ENCODE measurements at regions not wholly inside any gene's neighbourhood (a gene's known extent, or its start where the extent isn't known, plus 50 kb on each side); places are given as distances from the start of the nearest gene placed in this dataset.

DNA sequence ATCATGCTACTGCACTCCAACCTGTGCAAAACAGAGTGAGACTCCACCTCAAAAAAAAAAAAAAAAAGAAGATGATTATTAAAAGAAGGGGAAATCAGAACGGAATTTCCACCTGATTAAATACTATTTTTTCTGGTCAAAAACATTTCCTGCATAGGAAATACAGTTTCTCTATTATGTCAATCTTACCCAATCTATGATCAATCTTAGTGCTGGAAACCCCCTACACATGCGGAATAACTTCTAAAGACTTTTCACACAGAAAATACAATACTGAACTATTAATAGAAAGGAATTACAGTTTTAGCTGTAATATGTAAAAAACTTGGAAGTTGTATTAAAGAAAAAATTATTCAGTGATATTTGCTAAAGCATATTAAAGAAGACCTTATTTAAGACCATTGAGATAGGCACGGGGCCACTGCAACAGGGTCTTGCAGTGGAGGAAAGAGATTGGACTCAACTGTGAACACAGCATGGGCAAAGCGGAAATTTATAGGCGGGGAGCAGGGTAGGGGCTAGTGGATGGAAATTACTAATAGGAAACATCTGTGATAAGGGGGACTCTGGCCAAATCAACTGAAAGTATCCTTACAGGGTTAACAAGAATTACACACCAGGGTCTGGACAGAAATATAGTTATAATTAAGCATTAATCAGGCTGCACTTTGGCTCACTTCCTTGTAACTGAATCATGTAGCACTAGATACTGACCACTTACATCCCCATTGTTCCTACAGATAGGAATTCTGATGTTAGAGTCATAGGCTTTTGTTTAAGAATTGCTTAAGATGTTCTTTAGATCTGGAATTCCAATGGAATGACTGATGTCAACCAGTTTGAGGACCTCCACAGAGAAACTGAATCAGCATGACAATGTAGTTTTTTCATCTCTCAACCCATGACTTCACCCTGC is 411.5 kb upstream of the DDI1 start:
- no peak overlapping the region for H3K4me3 Mint-ChIP-seq
- WGBS (ENCODE audit: insufficient coverage): 50% methylated on average over 2 of the region's 5 CpGs
- ATAC-seq (replicated peaks in 1 of 4): no peak

DNA sequence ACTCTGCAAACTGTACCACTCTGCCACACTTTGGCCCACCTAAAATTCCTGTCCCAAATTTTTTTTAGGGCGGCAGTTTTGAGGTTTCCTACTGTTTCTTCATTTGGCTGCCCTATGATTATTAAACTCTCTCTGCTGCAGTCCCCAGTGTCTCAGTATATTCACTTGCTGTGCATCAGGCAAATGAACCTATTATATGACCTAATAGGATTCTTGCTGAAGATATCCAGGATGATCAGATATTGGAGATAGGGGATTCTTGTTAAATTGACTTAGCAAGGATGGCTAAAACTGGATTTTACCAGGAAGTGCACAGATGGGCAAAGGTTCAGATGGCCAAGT is 410.8 kb upstream of the DDI1 start:
- no peak overlapping the region for H3K4me3 Mint-ChIP-seq
- H3K27me3 ChIP-seq (replicated peaks in 1 of 2; ENCODE audit: control insufficient read depth in 2 of 2, extremely low read depth in 1 of 2, insufficient read depth in 2 of 2, low read length in 1 of 2): no peaks in the 10 kb centered on the region
- 0% methylated on average over 1 of the region's 1 CpG for WGBS (ENCODE audit: insufficient coverage)
- CTCF ChIA-PET: no interaction called here
- no peaks in the 10 kb centered on the region for H3K4me1 ChIP-seq (ENCODE audit: control insufficient read depth in 1 of 2, extremely low read depth in 1 of 2, insufficient read depth in 2 of 2, low read length in 2 of 2)
- POLR2A ChIA-PET: no interaction called here
- H3K4me3 ChIP-seq (ENCODE audit: control insufficient read depth in 1 of 2, extremely low read depth in 1 of 2, low read length in 1 of 2): no peak overlapping the region
- DNase-seq: no peak
- no peaks in the 10 kb centered on the region for H3K36me3 ChIP-seq (ENCODE audit: control insufficient read depth in 2 of 2, extremely low read depth in 1 of 2, insufficient read depth in 1 of 2, low read length in 1 of 2)
- no peak overlapping the region for H3K27ac Mint-ChIP-seq
- H3K9me3 ChIP-seq: no peaks in the 10 kb centered on the region
- no peaks in the 10 kb centered on the region for H3K36me3 Mint-ChIP-seq
- ATAC-seq (replicated peaks in 1 of 4): no peak
- peaks cover 0 to 15% of the 10 kb centered on the region in 2 donors for H3K27me3 Mint-ChIP-seq
- no peak overlapping the region for H3K27ac ChIP-seq (ENCODE audit: low read length)
- no peaks in the 10 kb centered on the region for H3K4me1 Mint-ChIP-seq
- H3K9me3 Mint-ChIP-seq: no peaks in the 10 kb centered on the region

More for the DNA sequence above, 411.5 kb upstream of the DDI1 start:
- Histone ChIP-seq H3K4me3 (ENCODE audit: control insufficient read depth in 1 of 2, extremely low read depth in 1 of 2, low read length in 1 of 2) (no peak overlapping the region), H3K27me3 (replicated peaks in 1 of 2; ENCODE audit: control insufficient read depth in 2 of 2, extremely low read depth in 1 of 2, insufficient read depth in 2 of 2, low read length in 1 of 2) (no peaks in the 10 kb centered on the region), H3K36me3 (ENCODE audit: control insufficient read depth in 2 of 2, extremely low read depth in 1 of 2, insufficient read depth in 1 of 2, low read length in 1 of 2) (no peaks in the 10 kb centered on the region), H3K27ac (ENCODE audit: low read length) (no peak overlapping the region), H3K9me3 (no peaks in the 10 kb centered on the region), H3K4me1 (ENCODE audit: control insufficient read depth in 1 of 2, extremely low read depth in 1 of 2, insufficient read depth in 2 of 2, low read length in 2 of 2) (no peaks in the 10 kb centered on the region)
- POLR2A ChIA-PET: no interaction called here
- no peak for DNase-seq
- Mint-ChIP-seq H3K4me1 (no peaks in the 10 kb centered on the region), H3K27ac (no peak overlapping the region), H3K36me3 (no peaks in the 10 kb centered on the region), H3K27me3 (peaks cover 0 to 15% of the 10 kb centered on the region in 2 donors), H3K9me3 (no peaks in the 10 kb centered on the region)
- CTCF ChIA-PET: no interaction called here

DNA sequence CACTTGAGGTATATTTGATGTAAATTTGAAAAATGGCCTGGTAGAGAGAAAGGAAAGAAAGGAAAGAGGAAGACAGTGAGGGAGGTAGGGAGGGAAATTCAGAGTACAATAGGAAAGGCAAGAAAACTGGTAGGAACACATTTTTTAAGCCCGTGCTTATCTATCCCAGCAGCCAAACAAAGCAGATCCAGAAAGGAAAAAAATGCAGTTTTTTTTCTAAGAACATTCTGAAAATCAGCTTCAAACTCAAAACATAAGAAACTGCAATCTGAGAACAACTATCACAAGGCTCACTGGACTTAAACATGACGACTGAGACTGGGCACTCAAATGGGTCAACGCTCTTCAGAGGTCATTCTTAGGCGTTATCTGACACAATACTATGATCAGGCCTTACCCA is 408.3 kb upstream of the DDI1 start:
- Mint-ChIP-seq H3K9me3 (no peaks in the 10 kb centered on the region), H3K27ac (no peak overlapping the region), H3K27me3 (peaks cover 0 to 7% of the 10 kb centered on the region in 2 donors), H3K4me1 (no peaks in the 10 kb centered on the region), H3K4me3 (no peak overlapping the region), H3K36me3 (no peaks in the 10 kb centered on the region)
- no peak overlapping the region for H3K4me3 ChIP-seq (ENCODE audit: control insufficient read depth in 1 of 2, extremely low read depth in 1 of 2, low read length in 1 of 2)
- no peaks in the 10 kb centered on the region for H3K27me3 ChIP-seq (replicated peaks in 1 of 2; ENCODE audit: control insufficient read depth in 2 of 2, extremely low read depth in 1 of 2, insufficient read depth in 2 of 2, low read length in 1 of 2)
- POLR2A ChIA-PET: no interaction called here
- H3K4me1 ChIP-seq (ENCODE audit: control insufficient read depth in 1 of 2, extremely low read depth in 1 of 2, insufficient read depth in 2 of 2, low read length in 2 of 2): no peaks in the 10 kb centered on the region
- CTCF ChIA-PET: interaction anchor here in 1 of 2 donors (0.7 kb wide), 1 partner anchor 9 kb away, joined by 5 read pairs; no protein-coding TSS in a partner anchor
- H3K36me3 ChIP-seq (ENCODE audit: control insufficient read depth in 2 of 2, extremely low read depth in 1 of 2, insufficient read depth in 1 of 2, low read length in 1 of 2): no peaks in the 10 kb centered on the region
- no peak for ATAC-seq (replicated peaks in 1 of 4)
- H3K9me3 ChIP-seq: no peaks in the 10 kb centered on the region
- DNase-seq: no peak
- WGBS (ENCODE audit: insufficient coverage): 94% methylated on average over 3 of the region's 4 CpGs
- no peak overlapping the region for H3K27ac ChIP-seq (ENCODE audit: low read length)

DNA sequence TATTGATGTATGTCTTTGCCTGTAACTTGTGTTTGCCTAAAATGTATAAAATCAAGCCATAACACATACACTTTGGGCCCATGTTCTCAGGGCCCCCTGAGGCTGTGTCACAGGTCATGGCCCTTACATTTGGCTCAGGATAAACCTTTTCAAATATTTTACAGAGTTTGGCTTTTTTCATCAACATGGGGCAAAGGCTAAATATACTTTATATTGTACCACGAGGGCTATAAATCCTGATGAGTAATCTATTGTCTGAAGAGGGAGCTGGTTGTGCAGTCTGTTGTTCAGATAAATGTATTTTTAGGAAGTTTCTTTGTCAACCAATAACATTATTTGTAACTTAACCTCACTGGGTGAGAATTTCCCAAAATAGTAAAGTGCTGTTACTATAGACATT is 404.6 kb upstream of the DDI1 start:
- WGBS (ENCODE audit: insufficient coverage): no CpG with 5 or more reads among the region's 1 CpG
- H3K4me3 Mint-ChIP-seq: no peak overlapping the region

DNA sequence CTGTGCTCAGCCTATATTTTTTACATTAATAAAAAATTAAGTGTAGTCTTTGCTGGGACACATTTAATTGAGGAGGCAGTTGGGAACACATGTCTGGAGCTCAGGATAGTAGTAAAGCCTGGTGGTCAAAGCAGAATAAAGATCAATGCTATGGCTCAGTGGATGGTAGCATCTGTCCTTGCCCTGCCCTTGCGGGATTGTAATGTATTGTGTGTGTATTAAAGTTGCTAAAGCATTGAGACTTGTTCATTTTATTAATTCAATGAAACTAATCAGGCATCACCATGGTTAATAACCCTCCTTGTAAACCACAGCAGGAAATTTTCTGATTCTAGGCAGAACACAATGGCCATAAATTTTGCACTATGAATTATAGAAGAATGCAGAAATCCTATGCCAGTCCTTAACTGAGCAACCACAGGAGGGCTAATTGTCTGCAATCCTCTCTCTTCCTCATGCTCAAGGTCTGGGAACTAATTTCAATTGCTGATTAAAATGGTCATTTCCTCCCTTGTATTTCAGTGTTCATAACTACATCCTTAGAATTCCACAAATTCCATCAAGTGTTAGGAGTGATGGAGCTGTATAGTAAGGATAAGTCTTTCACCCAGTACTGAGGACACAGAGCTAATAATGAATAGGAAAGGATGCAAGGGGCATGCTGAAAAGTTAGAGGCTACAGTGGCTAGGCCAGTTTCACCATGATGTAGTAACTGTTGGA is 403.2 kb upstream of the DDI1 start:
- Histone ChIP-seq H3K27ac (ENCODE audit: low read length) (no peak overlapping the region), H3K9me3 (no peaks in the 10 kb centered on the region), H3K4me1 (ENCODE audit: control insufficient read depth in 1 of 2, extremely low read depth in 1 of 2, insufficient read depth in 2 of 2, low read length in 2 of 2) (no peaks in the 10 kb centered on the region), H3K36me3 (ENCODE audit: control insufficient read depth in 2 of 2, extremely low read depth in 1 of 2, insufficient read depth in 1 of 2, low read length in 1 of 2) (no peaks in the 10 kb centered on the region), H3K4me3 (ENCODE audit: control insufficient read depth in 1 of 2, extremely low read depth in 1 of 2, low read length in 1 of 2) (no peak overlapping the region), H3K27me3 (replicated peaks in 1 of 2; ENCODE audit: control insufficient read depth in 2 of 2, extremely low read depth in 1 of 2, insufficient read depth in 2 of 2, low read length in 1 of 2) (no peaks in the 10 kb centered on the region)
- DNase-seq (no peak), ATAC-seq (replicated peaks in 1 of 4) (no peak)
- no peaks in the 10 kb centered on the region for H3K4me1 Mint-ChIP-seq
- ChIA-PET CTCF (no interaction called here), POLR2A (no interaction called here)
- WGBS (ENCODE audit: insufficient coverage): no CpG with 5 or more reads among the region's 1 CpG
- no peak overlapping the region for H3K27ac Mint-ChIP-seq
- peaks cover 0 to 5% of the 10 kb centered on the region in 2 donors for H3K27me3 Mint-ChIP-seq
- H3K9me3 Mint-ChIP-seq: no peaks in the 10 kb centered on the region
- no peak overlapping the region for H3K4me3 Mint-ChIP-seq
- H3K36me3 Mint-ChIP-seq: no peaks in the 10 kb centered on the region

More for the DNA sequence above, 404.6 kb upstream of the DDI1 start:
- Mint-ChIP-seq H3K27ac (no peak overlapping the region), H3K27me3 (no peaks in the 10 kb centered on the region), H3K4me1 (no peaks in the 10 kb centered on the region), H3K9me3 (no peaks in the 10 kb centered on the region), H3K36me3 (no peaks in the 10 kb centered on the region)
- ChIA-PET CTCF (no interaction called here), POLR2A (no interaction called here)
- ATAC-seq (replicated peaks in 1 of 4) (no peak), DNase-seq (no peak)
- no peak overlapping the region for H3K27ac ChIP-seq (ENCODE audit: low read length)
- H3K36me3 ChIP-seq (ENCODE audit: control insufficient read depth in 2 of 2, extremely low read depth in 1 of 2, insufficient read depth in 1 of 2, low read length in 1 of 2): no peaks in the 10 kb centered on the region
- H3K27me3 ChIP-seq (replicated peaks in 1 of 2; ENCODE audit: control insufficient read depth in 2 of 2, extremely low read depth in 1 of 2, insufficient read depth in 2 of 2, low read length in 1 of 2): no peaks in the 10 kb centered on the region
- no peak overlapping the region for H3K4me3 ChIP-seq (ENCODE audit: control insufficient read depth in 1 of 2, extremely low read depth in 1 of 2, low read length in 1 of 2)
- H3K9me3 ChIP-seq: no peaks in the 10 kb centered on the region
- H3K4me1 ChIP-seq (ENCODE audit: control insufficient read depth in 1 of 2, extremely low read depth in 1 of 2, insufficient read depth in 2 of 2, low read length in 2 of 2): no peaks in the 10 kb centered on the region

DNA sequence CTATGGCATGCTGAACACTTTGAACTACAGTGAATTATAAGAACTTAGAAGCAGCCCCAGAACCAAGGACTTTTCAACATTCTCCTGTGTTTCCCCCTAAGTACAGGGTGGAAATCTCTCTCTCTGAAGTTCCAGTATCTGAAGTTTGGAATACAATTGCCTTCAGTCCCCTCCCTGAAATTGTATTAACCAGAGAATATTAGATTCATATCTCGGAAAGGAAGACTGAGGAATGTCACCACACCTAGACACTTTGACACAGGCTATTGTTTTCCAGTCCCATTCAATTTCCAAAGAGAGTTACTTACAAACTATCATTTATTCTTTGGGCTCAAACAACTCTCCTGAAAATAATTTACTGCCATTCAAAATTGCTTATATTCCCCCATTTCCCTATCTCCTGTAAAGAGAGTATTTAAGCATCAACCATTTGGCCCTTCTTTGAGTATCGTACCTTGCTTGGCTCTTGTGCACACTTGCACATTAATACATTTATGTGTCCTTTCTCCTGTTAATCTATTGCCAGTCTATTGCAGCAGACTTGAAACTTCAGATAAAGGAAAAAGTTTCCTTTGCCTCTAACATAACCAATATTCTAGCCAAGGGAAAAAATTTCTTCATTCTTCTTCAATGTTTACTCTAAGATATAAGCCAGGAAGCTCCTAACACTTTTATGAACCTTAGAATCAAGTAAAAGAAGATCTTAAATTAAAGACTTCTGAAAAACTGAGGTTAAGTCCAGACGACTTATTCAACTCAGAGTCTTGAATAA is 402.4 kb upstream of the DDI1 start:
- no peaks in the 10 kb centered on the region for H3K36me3 ChIP-seq (ENCODE audit: control insufficient read depth in 2 of 2, extremely low read depth in 1 of 2, insufficient read depth in 1 of 2, low read length in 1 of 2)
- no peaks in the 10 kb centered on the region for H3K9me3 ChIP-seq
- no peaks in the 10 kb centered on the region for H3K27me3 ChIP-seq (replicated peaks in 1 of 2; ENCODE audit: control insufficient read depth in 2 of 2, extremely low read depth in 1 of 2, insufficient read depth in 2 of 2, low read length in 1 of 2)
- no peak overlapping the region for H3K4me3 ChIP-seq (ENCODE audit: control insufficient read depth in 1 of 2, extremely low read depth in 1 of 2, low read length in 1 of 2)
- Mint-ChIP-seq H3K4me1 (no peaks in the 10 kb centered on the region), H3K36me3 (no peaks in the 10 kb centered on the region), H3K4me3 (no peak overlapping the region), H3K9me3 (no peaks in the 10 kb centered on the region), H3K27me3 (peaks cover 0 to 10% of the 10 kb centered on the region in 2 donors), H3K27ac (no peak overlapping the region)
- H3K4me1 ChIP-seq (ENCODE audit: control insufficient read depth in 1 of 2, extremely low read depth in 1 of 2, insufficient read depth in 2 of 2, low read length in 2 of 2): no peaks in the 10 kb centered on the region
- ATAC-seq (replicated peaks in 1 of 4) (no peak), DNase-seq (no peak)
- no CpG with 5 or more reads among the region's 3 CpGs for WGBS (ENCODE audit: insufficient coverage)
- ChIA-PET POLR2A (no interaction called here), CTCF (no interaction called here)
- no peak overlapping the region for H3K27ac ChIP-seq (ENCODE audit: low read length)

Data from T-cell (primary cell).